ENCODE measurements at regions not wholly inside any gene's neighbourhood (a gene's known extent, or its start where the extent isn't known, plus 50 kb on each side); places are given as distances from the start of the nearest gene placed in this dataset.

- TF ChIP-seq CTCF (conservative IDR thresholded peaks at IDR 0.05; ENCODE audit: low read depth, low read length) (no peak), MAZ (IDR thresholded peaks at IDR 0.05; ENCODE audit: borderline replicate concordance, low read depth, low read length) (no peak), CHD1 (IDR thresholded peaks at IDR 0.05; ENCODE audit: low read depth, low read length) (no peak), FOS (IDR thresholded peaks at IDR 0.05; ENCODE audit: low read depth, low read length) (no peak), RAD21 (IDR thresholded peaks at IDR 0.05; ENCODE audit: low read length) (no peak), ELK1 (IDR thresholded peaks at IDR 0.05; ENCODE audit: borderline replicate concordance, low read depth, low read length) (no peak)
These were observed 170.0 kb upstream of the FRMPD4 start for GRCh38 chrX:11967986-11968869.

All from IMR-90 (cell line).